Testis (tissue), 2 donors: ENCODE measurements at regions not wholly inside any gene's neighbourhood (a gene's known extent, or its start where the extent isn't known, plus 50 kb on each side); places are given as distances from the start of the nearest gene placed in this dataset.

ENCODE experiments used
- POLR2A ChIP-seq: fragments of 450-650 bp; IDR thresholded peaks from one replicate; pipeline ENCODE4 v1.6.1; 2017; ENCODE audit warnings: antibody characterized with exemption, mild to moderate bottlenecking, moderate library complexity
- TF ChIP-seq, protein P1 (sequence below), 3 experiments: fragments of 450-650 bp in 2 of 3; fragments of 200-600 bp in 1 of 3; sonication (generic) in 1 of 3; IDR thresholded peaks; one replicate each; pipeline ENCODE4 v1.5.1; 2016 to 2019; ENCODE audit warnings: antibody characterized with exemption in 3 of 3, mild to moderate bottlenecking in 2 of 3, moderate library complexity in 1 of 3

DNA sequence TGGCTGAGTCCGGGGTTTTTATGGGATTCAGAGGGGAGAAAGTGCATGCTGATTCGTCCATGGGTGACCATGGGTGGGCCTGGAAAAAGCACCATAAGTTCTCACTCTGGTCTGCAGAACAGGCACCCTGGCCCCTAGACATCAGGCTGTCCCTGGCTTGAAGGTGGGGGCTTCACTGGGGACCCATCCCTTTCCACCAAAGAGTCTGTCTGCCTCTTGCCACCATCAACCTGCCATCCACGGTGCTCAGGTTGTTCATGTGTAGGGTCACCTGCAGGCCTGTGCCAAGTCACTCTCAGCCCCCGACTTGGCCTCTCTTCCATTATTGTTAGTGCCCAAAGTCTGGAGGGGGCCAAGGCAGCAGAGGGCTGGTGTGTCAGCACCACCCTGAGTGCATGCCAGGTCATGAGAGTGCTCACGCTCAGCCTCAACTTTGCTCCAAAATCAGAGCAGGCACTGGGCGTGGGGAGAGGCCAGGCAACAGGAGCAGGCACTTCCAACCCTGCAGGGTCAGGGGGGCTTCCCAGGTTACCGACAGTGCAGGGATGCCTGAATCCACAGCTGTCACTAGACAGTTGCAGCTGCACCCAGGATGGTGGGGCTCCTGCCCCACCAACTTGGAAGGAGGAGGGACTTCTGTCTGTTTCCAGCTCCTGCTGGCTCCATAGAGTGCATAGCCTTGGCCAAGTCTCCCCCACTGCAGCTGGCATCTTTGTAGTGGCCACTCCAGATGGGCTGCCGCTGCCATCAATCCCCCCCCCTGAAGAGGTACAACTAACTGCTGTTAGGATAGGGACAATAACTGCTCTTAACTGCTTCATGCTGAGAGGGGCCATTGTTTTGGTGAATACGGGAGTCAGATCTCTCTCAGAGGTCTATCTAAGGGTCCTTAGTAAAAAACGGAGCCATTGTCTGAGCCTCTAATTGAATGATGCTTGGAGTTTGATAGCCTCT lies 209.3 kb downstream of the AKAIN1 start:
- TF ChIP-seq, protein P1, sequence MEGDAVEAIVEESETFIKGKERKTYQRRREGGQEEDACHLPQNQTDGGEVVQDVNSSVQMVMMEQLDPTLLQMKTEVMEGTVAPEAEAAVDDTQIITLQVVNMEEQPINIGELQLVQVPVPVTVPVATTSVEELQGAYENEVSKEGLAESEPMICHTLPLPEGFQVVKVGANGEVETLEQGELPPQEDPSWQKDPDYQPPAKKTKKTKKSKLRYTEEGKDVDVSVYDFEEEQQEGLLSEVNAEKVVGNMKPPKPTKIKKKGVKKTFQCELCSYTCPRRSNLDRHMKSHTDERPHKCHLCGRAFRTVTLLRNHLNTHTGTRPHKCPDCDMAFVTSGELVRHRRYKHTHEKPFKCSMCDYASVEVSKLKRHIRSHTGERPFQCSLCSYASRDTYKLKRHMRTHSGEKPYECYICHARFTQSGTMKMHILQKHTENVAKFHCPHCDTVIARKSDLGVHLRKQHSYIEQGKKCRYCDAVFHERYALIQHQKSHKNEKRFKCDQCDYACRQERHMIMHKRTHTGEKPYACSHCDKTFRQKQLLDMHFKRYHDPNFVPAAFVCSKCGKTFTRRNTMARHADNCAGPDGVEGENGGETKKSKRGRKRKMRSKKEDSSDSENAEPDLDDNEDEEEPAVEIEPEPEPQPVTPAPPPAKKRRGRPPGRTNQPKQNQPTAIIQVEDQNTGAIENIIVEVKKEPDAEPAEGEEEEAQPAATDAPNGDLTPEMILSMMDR (IDR thresholded peaks at IDR 0.05): no peak
- TF ChIP-seq POLR2A: no peak
